ENCODE measurements at regions not wholly inside any gene's neighbourhood (a gene's known extent, or its start where the extent isn't known, plus 50 kb on each side); places are given as distances from the start of the nearest gene placed in this dataset.

DNA sequence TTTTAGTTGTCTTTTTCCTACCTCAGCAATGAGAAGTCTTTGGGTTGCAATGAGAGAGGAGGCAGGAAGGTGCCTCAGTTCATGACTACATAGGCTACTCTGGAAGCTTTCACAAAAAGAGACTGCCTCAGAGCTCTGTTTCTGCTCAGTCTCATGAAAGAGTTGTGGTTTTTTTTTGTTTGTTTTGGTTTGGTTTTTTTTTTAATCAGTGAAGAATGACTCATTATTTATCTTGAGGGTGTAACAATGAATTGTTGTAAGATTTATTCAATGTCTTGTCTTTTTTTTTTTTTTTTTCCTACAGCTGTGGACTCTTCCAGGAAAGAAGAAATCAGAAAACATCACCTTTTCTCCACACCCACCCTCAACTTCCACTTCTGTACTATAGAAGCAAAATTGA, 67.5 kb upstream of the CXCL13 start:
- TF ChIP-seq STAT5B (CRISPR knock-in tag; IDR thresholded peaks at IDR 0.05) (no peak), BRCA1 (CRISPR knock-in tag; IDR thresholded peaks at IDR 0.05) (no peak), NR3C1 (CRISPR knock-in tag; IDR thresholded peaks at IDR 0.05) (no peak), ZKSCAN1 (IDR thresholded peaks at IDR 0.05; ENCODE audit: low read length) (no peak), NFIB (CRISPR knock-in tag; IDR thresholded peaks at IDR 0.05; ENCODE audit: borderline replicate concordance) (no peak), MAFF (IDR thresholded peaks at IDR 0.05; ENCODE audit: low read depth, low read length) (no peak), ELF4 (CRISPR knock-in tag; IDR thresholded peaks at IDR 0.05; ENCODE audit: borderline replicate concordance) (no peak)
- TF ChIP-seq, protein P1, sequence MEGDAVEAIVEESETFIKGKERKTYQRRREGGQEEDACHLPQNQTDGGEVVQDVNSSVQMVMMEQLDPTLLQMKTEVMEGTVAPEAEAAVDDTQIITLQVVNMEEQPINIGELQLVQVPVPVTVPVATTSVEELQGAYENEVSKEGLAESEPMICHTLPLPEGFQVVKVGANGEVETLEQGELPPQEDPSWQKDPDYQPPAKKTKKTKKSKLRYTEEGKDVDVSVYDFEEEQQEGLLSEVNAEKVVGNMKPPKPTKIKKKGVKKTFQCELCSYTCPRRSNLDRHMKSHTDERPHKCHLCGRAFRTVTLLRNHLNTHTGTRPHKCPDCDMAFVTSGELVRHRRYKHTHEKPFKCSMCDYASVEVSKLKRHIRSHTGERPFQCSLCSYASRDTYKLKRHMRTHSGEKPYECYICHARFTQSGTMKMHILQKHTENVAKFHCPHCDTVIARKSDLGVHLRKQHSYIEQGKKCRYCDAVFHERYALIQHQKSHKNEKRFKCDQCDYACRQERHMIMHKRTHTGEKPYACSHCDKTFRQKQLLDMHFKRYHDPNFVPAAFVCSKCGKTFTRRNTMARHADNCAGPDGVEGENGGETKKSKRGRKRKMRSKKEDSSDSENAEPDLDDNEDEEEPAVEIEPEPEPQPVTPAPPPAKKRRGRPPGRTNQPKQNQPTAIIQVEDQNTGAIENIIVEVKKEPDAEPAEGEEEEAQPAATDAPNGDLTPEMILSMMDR (CRISPR knock-in tag; IDR thresholded peaks at IDR 0.05): no peak

Measured in HepG2 (cell line).